22Rv1 (cell line): ENCODE measurements at regions not wholly inside any gene's neighbourhood (a gene's known extent, or its start where the extent isn't known, plus 50 kb on each side); places are given as distances from the start of the nearest gene placed in this dataset.

Experiments used
- ZFX ChIP-seq: fragments of 450-650 bp; IDR thresholded peaks from 2 replicates; pipeline ENCODE4 v1.6.1; 2017; ENCODE audit warnings: antibody characterized with exemption, borderline replicate concordance
- TF ChIP-seq, protein P1 (sequence below): fragments of 450-650 bp; IDR thresholded peaks from 2 replicates; pipeline ENCODE4 v1.5.1; 2017; ENCODE audit warnings: mild to moderate bottlenecking

DNA sequence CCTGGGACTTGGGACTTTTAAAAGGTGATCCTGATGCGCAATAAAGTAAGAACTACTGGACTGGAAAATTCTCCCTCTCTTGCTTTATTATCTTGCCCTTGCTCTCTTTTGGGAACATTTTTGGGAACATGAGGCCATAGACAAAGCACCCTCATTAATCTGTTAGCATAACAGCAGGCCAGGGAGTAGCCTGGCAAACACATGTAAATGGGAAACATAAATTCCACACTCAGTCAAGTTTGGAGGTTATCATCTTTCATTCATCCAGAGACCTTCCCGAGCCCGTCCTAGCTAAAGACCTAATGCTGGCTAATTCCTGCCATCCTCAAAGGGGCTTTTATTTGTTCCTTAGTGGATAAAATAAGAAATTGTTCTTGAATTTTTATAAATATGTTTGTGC, 162.8 kb upstream of the ARX start:
- TF ChIP-seq, protein P1, sequence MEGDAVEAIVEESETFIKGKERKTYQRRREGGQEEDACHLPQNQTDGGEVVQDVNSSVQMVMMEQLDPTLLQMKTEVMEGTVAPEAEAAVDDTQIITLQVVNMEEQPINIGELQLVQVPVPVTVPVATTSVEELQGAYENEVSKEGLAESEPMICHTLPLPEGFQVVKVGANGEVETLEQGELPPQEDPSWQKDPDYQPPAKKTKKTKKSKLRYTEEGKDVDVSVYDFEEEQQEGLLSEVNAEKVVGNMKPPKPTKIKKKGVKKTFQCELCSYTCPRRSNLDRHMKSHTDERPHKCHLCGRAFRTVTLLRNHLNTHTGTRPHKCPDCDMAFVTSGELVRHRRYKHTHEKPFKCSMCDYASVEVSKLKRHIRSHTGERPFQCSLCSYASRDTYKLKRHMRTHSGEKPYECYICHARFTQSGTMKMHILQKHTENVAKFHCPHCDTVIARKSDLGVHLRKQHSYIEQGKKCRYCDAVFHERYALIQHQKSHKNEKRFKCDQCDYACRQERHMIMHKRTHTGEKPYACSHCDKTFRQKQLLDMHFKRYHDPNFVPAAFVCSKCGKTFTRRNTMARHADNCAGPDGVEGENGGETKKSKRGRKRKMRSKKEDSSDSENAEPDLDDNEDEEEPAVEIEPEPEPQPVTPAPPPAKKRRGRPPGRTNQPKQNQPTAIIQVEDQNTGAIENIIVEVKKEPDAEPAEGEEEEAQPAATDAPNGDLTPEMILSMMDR = no peak
- TF ChIP-seq ZFX = no peak
